ENCODE measurements at regions not wholly inside any gene's neighbourhood (a gene's known extent, or its start where the extent isn't known, plus 50 kb on each side); places are given as distances from the start of the nearest gene placed in this dataset.

DNA sequence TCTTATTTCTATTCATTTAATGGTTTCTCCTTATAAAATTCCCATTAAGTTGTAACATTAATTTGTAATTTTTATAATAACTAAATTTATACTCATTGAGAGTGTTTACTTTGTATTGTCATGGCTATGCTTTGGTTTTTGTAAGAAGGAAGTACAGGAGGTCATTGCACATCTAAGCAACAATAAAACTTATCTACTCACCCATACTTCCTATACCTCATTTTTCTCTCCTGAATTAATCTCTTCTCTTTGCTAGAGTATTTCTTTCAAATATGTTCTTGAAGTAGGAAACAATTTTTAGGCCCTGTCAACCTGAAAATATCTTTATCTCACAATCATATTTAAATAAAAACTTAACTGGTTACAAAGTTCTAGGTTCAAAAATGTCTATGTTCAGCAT is 95.4 kb upstream of the WDR11 start:
- intact Hi-C loops (cut with DNase I): no loop called here
- no peaks in the 10 kb centered on the region for H3K36me3 ChIP-seq
- TF ChIP-seq EP300 (IDR thresholded peaks at IDR 0.05) (no peak), POLR2A (IDR thresholded peaks at IDR 0.05; ENCODE audit: low read depth) (no peak), POLR2AphosphoS5 (IDR thresholded peaks at IDR 0.05) (no peak)
- TF ChIP-seq, protein P1, sequence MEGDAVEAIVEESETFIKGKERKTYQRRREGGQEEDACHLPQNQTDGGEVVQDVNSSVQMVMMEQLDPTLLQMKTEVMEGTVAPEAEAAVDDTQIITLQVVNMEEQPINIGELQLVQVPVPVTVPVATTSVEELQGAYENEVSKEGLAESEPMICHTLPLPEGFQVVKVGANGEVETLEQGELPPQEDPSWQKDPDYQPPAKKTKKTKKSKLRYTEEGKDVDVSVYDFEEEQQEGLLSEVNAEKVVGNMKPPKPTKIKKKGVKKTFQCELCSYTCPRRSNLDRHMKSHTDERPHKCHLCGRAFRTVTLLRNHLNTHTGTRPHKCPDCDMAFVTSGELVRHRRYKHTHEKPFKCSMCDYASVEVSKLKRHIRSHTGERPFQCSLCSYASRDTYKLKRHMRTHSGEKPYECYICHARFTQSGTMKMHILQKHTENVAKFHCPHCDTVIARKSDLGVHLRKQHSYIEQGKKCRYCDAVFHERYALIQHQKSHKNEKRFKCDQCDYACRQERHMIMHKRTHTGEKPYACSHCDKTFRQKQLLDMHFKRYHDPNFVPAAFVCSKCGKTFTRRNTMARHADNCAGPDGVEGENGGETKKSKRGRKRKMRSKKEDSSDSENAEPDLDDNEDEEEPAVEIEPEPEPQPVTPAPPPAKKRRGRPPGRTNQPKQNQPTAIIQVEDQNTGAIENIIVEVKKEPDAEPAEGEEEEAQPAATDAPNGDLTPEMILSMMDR (IDR thresholded peaks at IDR 0.05): no peak
- no peaks in the 10 kb centered on the region for H3K9me3 ChIP-seq
- peaks cover 0 to 5% (median 0%) of the 10 kb centered on the region in 4 donors for H3K27me3 ChIP-seq
- DNase-seq (ENCODE audit: extremely low spot score): no peak
- H3K4me1 ChIP-seq: no peaks in the 10 kb centered on the region
- no peak overlapping the region for H3K27ac ChIP-seq (replicated peaks in 1 of 4)
- no peak overlapping the region for H3K4me3 ChIP-seq

DNA sequence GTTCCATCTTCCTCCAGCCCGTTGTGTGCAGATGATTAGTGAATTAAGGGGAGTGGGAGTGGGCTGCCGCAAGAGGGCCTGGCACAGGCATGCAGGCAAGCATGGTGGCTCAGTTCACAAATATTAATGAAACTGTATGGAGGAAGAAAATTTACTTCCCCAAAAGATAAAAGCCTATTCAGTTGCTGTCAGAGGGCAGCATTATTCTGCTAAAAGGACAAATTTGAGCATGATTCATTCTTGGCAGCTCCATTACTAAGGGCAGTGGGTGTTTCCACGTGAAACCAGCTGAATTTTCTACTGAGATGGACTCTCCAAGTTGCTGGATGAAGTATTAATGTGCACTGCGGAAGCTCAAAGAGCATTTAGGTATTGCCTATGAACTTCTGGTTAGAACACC is 90.9 kb upstream of the WDR11 start:
- DNase-seq (ENCODE audit: extremely low spot score): peak; percentile 50
- intact Hi-C loops (cut with DNase I): no loop called here
- Histone ChIP-seq H3K36me3 (no peaks in the 10 kb centered on the region), H3K4me1 (no peaks in the 10 kb centered on the region), H3K9me3 (no peaks in the 10 kb centered on the region), H3K27ac (replicated peaks in 1 of 4) (no peak overlapping the region), H3K27me3 (peaks cover 0 to 5% (median 0%) of the 10 kb centered on the region in 4 donors), H3K4me3 (no peak overlapping the region)
- WGBS: 74% methylated on average over 3 of the region's 4 CpGs
- TF ChIP-seq, protein P1 (IDR thresholded peaks at IDR 0.05): no peak
- TF ChIP-seq POLR2A (IDR thresholded peaks at IDR 0.05; ENCODE audit: low read depth) (no peak), EP300 (IDR thresholded peaks at IDR 0.05) (no peak), POLR2AphosphoS5 (IDR thresholded peaks at IDR 0.05) (no peak)

DNA sequence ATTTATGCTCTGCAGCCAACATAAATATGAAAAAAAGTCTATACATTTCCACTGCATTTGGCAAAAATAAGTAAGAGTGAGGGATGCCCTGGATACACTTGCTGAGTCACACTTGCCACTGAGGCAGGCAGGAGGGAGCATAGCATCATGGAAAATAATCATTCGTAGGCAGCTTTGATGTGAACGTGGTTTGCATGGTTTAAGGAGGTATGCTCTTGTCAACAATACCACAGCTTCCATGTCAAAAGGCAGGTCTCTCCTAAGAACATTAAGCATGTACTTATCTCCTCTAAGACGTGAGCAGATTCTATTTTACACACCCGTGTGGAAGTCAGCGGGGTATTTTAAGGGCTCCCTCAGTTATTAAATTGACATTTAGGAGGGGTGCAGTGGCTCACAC is 89.2 kb upstream of the WDR11 start:
- intact Hi-C loops (cut with DNase I): no loop called here
- TF ChIP-seq POLR2AphosphoS5 (IDR thresholded peaks at IDR 0.05) (no peak), EP300 (IDR thresholded peaks at IDR 0.05) (no peak), POLR2A (IDR thresholded peaks at IDR 0.05; ENCODE audit: low read depth) (no peak)
- TF ChIP-seq, protein P1 (IDR thresholded peaks at IDR 0.05): no peak
- Histone ChIP-seq H3K27me3 (peaks cover 0 to under 1% (median 0%) of the 10 kb centered on the region in 4 donors), H3K9me3 (no peaks in the 10 kb centered on the region), H3K27ac (replicated peaks in 1 of 4) (no peak overlapping the region), H3K36me3 (no peaks in the 10 kb centered on the region), H3K4me3 (no peak overlapping the region), H3K4me1 (no peaks in the 10 kb centered on the region)
- peak; percentile 77 for DNase-seq (ENCODE audit: extremely low spot score)
- 70% methylated on average over 5 of the region's 5 CpGs for WGBS

DNA sequence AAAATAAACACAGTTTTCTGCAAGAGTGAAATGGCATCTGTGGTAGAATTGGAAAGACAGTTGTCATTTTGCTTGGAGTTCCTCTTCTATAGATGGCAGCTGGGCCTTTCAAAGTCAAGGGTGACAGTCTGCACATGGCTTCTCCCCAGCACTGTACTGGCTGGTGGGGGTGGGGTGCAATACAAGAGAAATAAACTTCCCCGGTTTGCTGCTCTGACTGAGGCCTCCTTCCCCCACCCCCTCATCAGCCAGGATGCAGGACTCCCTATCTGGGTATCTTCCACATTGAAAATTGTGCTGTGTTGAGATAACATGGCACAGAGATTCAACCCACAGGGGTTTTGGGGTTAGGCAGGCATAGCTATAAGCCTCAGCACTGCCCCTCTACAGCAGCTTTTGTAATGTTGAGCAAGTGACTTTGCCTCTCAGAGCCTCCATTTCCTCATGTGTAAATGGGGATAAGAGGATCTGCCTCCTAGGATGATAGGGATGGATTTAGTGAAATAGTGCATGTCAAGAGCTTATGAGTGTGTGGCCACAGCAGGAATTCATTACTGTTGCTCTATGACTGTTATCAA is 85.8 kb upstream of the WDR11 start:
- TF ChIP-seq EP300 (IDR thresholded peaks at IDR 0.05): no peak
- TF ChIP-seq, protein P1 (IDR thresholded peaks at IDR 0.05): no peak
- no peak for TF ChIP-seq POLR2AphosphoS5 (IDR thresholded peaks at IDR 0.05)
- no peak for TF ChIP-seq POLR2A (IDR thresholded peaks at IDR 0.05; ENCODE audit: low read depth)
- WGBS: 25% methylated on average over 1 of the region's 1 CpG
- Histone ChIP-seq H3K27me3 (no peaks in the 10 kb centered on the region), H3K36me3 (no peaks in the 10 kb centered on the region), H3K9me3 (no peaks in the 10 kb centered on the region), H3K27ac (replicated peaks in 1 of 4) (no peak overlapping the region), H3K4me3 (no peak overlapping the region), H3K4me1 (no peaks in the 10 kb centered on the region)
- DNase-seq (ENCODE audit: extremely low spot score): peak; percentile 77
- intact Hi-C loops (cut with DNase I): no loop called here

DNA sequence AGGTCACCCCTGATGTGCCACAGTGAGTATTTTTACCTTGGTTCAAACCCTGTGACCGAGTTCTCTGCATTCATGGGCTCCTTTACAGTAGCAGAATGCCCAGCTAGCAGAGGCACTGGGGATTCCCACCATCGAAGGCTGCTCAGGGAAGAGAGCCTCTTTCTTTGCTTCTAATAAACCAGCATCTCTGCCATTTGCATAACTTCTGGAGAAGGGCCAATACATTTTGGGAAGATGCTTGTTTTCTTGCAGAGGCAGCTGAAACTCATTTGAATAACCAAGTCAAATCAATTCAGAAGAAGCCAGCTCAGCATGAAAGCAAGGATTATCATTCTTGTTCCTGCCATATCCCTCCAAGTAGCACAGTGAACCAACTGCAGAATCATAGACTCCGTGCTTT is 82.9 kb upstream of the WDR11 start:
- DNase-seq (ENCODE audit: extremely low spot score): peak; percentile 60
- Histone ChIP-seq H3K4me1 (no peaks in the 10 kb centered on the region), H3K27me3 (no peaks in the 10 kb centered on the region), H3K9me3 (no peaks in the 10 kb centered on the region), H3K4me3 (no peak overlapping the region), H3K27ac (replicated peaks in 1 of 4) (no peak overlapping the region), H3K36me3 (no peaks in the 10 kb centered on the region)
- intact Hi-C loops (cut with DNase I): no loop called here
- 79% methylated on average over 3 of the region's 3 CpGs for WGBS
- no peak for TF ChIP-seq POLR2AphosphoS5 (IDR thresholded peaks at IDR 0.05)

All from esophagus muscularis mucosa (tissue), 4 donors.